HepG2 (cell line): ENCODE measurements at regions not wholly inside any gene's neighbourhood (a gene's known extent, or its start where the extent isn't known, plus 50 kb on each side); places are given as distances from the start of the nearest gene placed in this dataset.

ENCODE experiments used
- ATAC-seq: fragments of 200-7000 bp; cut with Tn5 transposase; 3 replicates; pipeline ENCODE4 v1.9.1; 2020; ENCODE audit warnings: mild to moderate bottlenecking, moderate library complexity
- BruUV-seq: library from RNA; stranded (reverse); fragments of 400-500 nt; replicated peaks from 2 replicates; lab custom pipeline; 2021; lab: Mats Ljungman, UMichigan
- CTCF ChIA-PET: fragments of 300-600 bp; formaldehyde crosslinking; extraction: SDS; loops from one replicate; lab custom pipeline; 2021; ENCODE audit warnings: low total read pairs, inconsistent platforms, low intra/inter-chr PET ratio; lab: Yijun Ruan, JAX
- POLR2A ChIA-PET: fragments of 350-600 bp; sonication (Branson Sonifier 250); formaldehyde crosslinking; loops from one replicate; lab custom pipeline; 2020; ENCODE audit warnings: antibody characterized with exemption, inconsistent platforms; lab: Yijun Ruan, JAX
- DNase-seq: peaks from one replicate; pipeline ENCODE4 v3.0.0-alpha.2; 2015; ENCODE audit warnings: low spot score
- FAIRE-seq: peaks from 3 replicates; lab custom pipeline; 2011; peaks lifted over from hg19 to GRCh38; lab: Jason Lieb, UNC
- H2AFZ ChIP-seq: one replicate; pipeline ENCODE4 v1.6.1; 2011; ENCODE audit warnings: low read length, inconsistent platforms
- H3K27ac ChIP-seq: fragments of 300-600 bp; 3 replicates; pipeline ENCODE4 v1.8.0; 2011; ENCODE audit warnings: mixed run types, mild to moderate bottlenecking, mixed read lengths, low read length, inconsistent platforms; ENCODE audit not compliant: insufficient read depth; ENCODE audit errors: extremely low read length
- H3K27me3 ChIP-seq, 2 experiments: fragments of 200-600 bp in 1 of 2; 2 replicates in 1 of 2; 3 replicates in 1 of 2; pipeline versions ENCODE4 v1.6.0 to v1.8.0; 2011; ENCODE audit warnings: low read length in 2 of 2, mild to moderate bottlenecking in 2 of 2, moderate library complexity in 2 of 2, inconsistent platforms in 1 of 2; ENCODE audit not compliant: insufficient read depth in 2 of 2, control insufficient read depth in 1 of 2
- H3K36me3 ChIP-seq, 2 experiments: fragments of 200-600 bp in 1 of 2; replicated peaks in 1 of 2; 2 replicates in 1 of 2; 3 replicates in 1 of 2; pipeline versions ENCODE4 v1.5.1 to v1.8.0; 2011; ENCODE audit warnings: low read length in 2 of 2, inconsistent platforms in 1 of 2; ENCODE audit not compliant: insufficient read depth in 2 of 2, control insufficient read depth in 1 of 2
- H3K4me1 ChIP-seq: 2 replicates; pipeline ENCODE4 v1.5.1; 2012; ENCODE audit warnings: low read length, inconsistent platforms; ENCODE audit not compliant: insufficient read depth
- H3K4me2 ChIP-seq: 2 replicates; pipeline ENCODE4 v1.6.0; 2011; ENCODE audit warnings: low read depth, low read length, inconsistent platforms
- H3K4me3 ChIP-seq, 3 experiments: fragments of 200-600 bp in 1 of 3; sonication (generic), shearing (Covaris generic) in 1 of 3; replicated peaks in 1 of 3; 2 replicates each; pipeline ENCODE4 v1.5.1; 2011 to 2016; ENCODE audit warnings: low read length in 3 of 3, inconsistent platforms in 2 of 3, low read depth in 2 of 3, mild to moderate bottlenecking in 2 of 3, control low read depth in 1 of 3, mixed read lengths in 1 of 3; ENCODE audit not compliant: insufficient read depth in 1 of 3
- H3K79me2 ChIP-seq: one replicate; pipeline ENCODE4 v1.6.1; 2011; ENCODE audit warnings: low read length, inconsistent platforms; ENCODE audit not compliant: insufficient read depth
- H3K9ac ChIP-seq: 2 replicates; pipeline ENCODE4 v1.6.0; 2011; ENCODE audit warnings: mild to moderate bottlenecking, low read depth, low read length, inconsistent platforms; ENCODE audit not compliant: insufficient read depth
- H3K9me3 ChIP-seq: 2 replicates; pipeline ENCODE4 v1.5.1; 2012; ENCODE audit warnings: mild to moderate bottlenecking, low read length
- H4K20me1 ChIP-seq: 2 replicates; pipeline ENCODE4 v1.6.0; 2011; ENCODE audit warnings: inconsistent platforms, mild to moderate bottlenecking, low read length, moderate library complexity; ENCODE audit not compliant: insufficient read depth
- AHR ChIP-seq: IDR thresholded peaks from 2 replicates; pipeline ENCODE4 v1.6.1; 2018; ENCODE audit warnings: missing genetic modification reagents, missing compliant biosample characterization
- CCAR2 ChIP-seq: fragments of 200-400 bp; formaldehyde crosslinking; optimal IDR thresholded peaks from 2 replicates; pipeline ENCODE3; 2018; ENCODE audit warnings: low read depth, mild to moderate bottlenecking, low read length, moderate library complexity
- CREB1 ChIP-seq, 2 experiments: fragments of 450-650 bp in 1 of 2; IDR thresholded peaks; 2 replicates each; pipeline ENCODE4 v1.6.1; 2016 to 2017; ENCODE audit warnings: control low read depth in 1 of 2, mild to moderate bottlenecking in 1 of 2, missing compliant biosample characterization in 1 of 2, missing genetic modification characterization in 1 of 2
- HIVEP1 ChIP-seq: sonication (generic); formaldehyde crosslinking; IDR thresholded peaks from 2 replicates; pipeline ENCODE4 v1.4.0; 2020; ENCODE audit warnings: mild to moderate bottlenecking, missing genetic modification reagents
- RAD21 ChIP-seq: fragments of 450-650 bp; formaldehyde crosslinking; IDR thresholded peaks from 2 replicates; pipeline ENCODE4 v1.5.0; 2020; ENCODE audit warnings: mild to moderate bottlenecking
- REST ChIP-seq, 2 experiments: IDR thresholded peaks; 2 replicates each; pipeline ENCODE4 v1.6.1; 2011 to 2012; ENCODE audit warnings: low read length in 2 of 2, borderline replicate concordance in 1 of 2, low read depth in 1 of 2, mild to moderate bottlenecking in 1 of 2, moderate library complexity in 1 of 2
- RFX5 ChIP-seq: IDR thresholded peaks from 2 replicates; pipeline ENCODE4 v1.6.1; 2011; ENCODE audit warnings: low read depth, low read length, improper control_type of control experiment
- SP1 ChIP-seq, 2 experiments: fragments of 450-650 bp in 1 of 2; sonication (generic) in 1 of 2; formaldehyde crosslinking in 1 of 2; IDR thresholded peaks; 2 replicates each; pipeline versions ENCODE4 v1.4.0 to v1.6.1; 2016 to 2020; ENCODE audit warnings: missing genetic modification reagents in 1 of 2
- ZBTB46 ChIP-seq: sonication (generic); formaldehyde crosslinking; IDR thresholded peaks from 2 replicates; pipeline ENCODE4 v1.4.0; 2020; ENCODE audit warnings: mild to moderate bottlenecking, missing genetic modification reagents, borderline replicate concordance
- ZFP37 ChIP-seq: sonication (generic); formaldehyde crosslinking; IDR thresholded peaks from 2 replicates; pipeline ENCODE4 v1.4.0; 2020; ENCODE audit warnings: missing genetic modification reagents, borderline replicate concordance
- ZNF598 ChIP-seq: sonication (generic); formaldehyde crosslinking; IDR thresholded peaks from 2 replicates; pipeline ENCODE4 v1.5.1; 2020; ENCODE audit warnings: mild to moderate bottlenecking, missing genetic modification reagents, borderline replicate concordance
- WGBS: methylation state at CpG from one replicate; pipeline ENCODE4 v1.1.6; 2017; ENCODE audit warnings: low lambda C conversion rate; 5-methylcytosine and 5-hydroxymethylcytosine counted together
- in situ Hi-C: cut with HindIII; loops from 2 replicates; pipeline ENCODE4 v1.10.0; 2017; ENCODE audit warnings: low pct_unique_long_range_greater_than_20kb; ENCODE audit not compliant: extremely low pct_ligation_motif_present
- intact Hi-C: fragments of 100-400 bp; cut with micrococcal nuclease; formaldehyde crosslinking; loops from one replicate; pipeline ENCODE4 v1.10.0; 2022; ENCODE audit not compliant: unreplicated experiment
- TF ChIP-seq, protein P1 (sequence below): sonication (generic); formaldehyde crosslinking; IDR thresholded peaks from 2 replicates; pipeline ENCODE4 v1.5.0; 2020; ENCODE audit warnings: mild to moderate bottlenecking, missing genetic modification reagents
- TF ChIP-seq, protein P2 (sequence below): sonication (generic); formaldehyde crosslinking; IDR thresholded peaks from 2 replicates; pipeline ENCODE4 v1.9.0; 2021; ENCODE audit warnings: missing genetic modification reagents, borderline replicate concordance

GRCh38 chr4:72938516-72938915 lies 131.0 kb downstream of the COX18 start (continued):
- TF ChIP-seq SP1 (IDR thresholded peaks at IDR 0.05) (no peak), SP1 (CRISPR knock-in tag; IDR thresholded peaks at IDR 0.05) (no peak), REST (IDR thresholded peaks at IDR 0.05; ENCODE audit: borderline replicate concordance in 1 of 2, low read depth in 1 of 2, low read length in 2 of 2) (no peak), RFX5 (no peak), ZBTB46 (no peak)
- TF ChIP-seq, all 625 proteins: peak for 0

DNA sequence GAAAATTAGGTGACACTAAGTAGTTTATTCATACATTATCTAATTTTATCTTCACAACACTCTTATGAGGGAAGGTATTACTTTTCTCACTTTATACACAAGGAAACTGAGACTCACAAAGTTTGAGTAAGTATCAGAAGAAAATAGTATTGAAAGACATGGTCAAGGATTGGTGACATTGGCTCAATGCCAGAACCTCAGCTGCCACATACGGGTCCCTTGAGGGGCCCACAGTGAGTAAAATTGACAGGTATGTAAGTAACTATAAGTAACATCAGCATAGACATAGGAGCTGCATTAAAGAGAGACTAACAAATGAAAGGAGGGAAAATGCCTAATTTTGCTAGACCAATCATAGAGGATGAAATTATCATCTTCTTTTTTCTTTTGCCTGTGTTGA lies 134.1 kb downstream of the COX18 start:
- ChIA-PET POLR2A (no interaction called here), CTCF (no interaction called here)
- ATAC-seq (no peak), FAIRE-seq (no peak), DNase-seq (no peak)
- no peak overlapping the region for H2AFZ ChIP-seq
- intact Hi-C loops (no loop called here), in situ Hi-C loops (no loop called here)
- H3K4me2 ChIP-seq: no peak overlapping the region
- no peaks in the 10 kb centered on the region for H3K79me2 ChIP-seq
- WGBS: 3% methylated on average over 1 of the region's 1 CpG
- H3K4me1 ChIP-seq: no peaks in the 10 kb centered on the region
- H3K27me3 ChIP-seq: no peaks in the 10 kb centered on the region
- H3K27ac ChIP-seq: no peak overlapping the region
- no peaks in the 10 kb centered on the region for H3K9me3 ChIP-seq
- no TSS peak for BruUV-seq
- H4K20me1 ChIP-seq: no peaks in the 10 kb centered on the region
- no peak overlapping the region for H3K4me3 ChIP-seq
- no peaks in the 10 kb centered on the region for H3K36me3 ChIP-seq
- no peak overlapping the region for H3K9ac ChIP-seq
- TF ChIP-seq SP1 (IDR thresholded peaks at IDR 0.05) (no peak), SP1 (CRISPR knock-in tag; IDR thresholded peaks at IDR 0.05) (no peak), CCAR2 (no peak), HIVEP1 (no peak), RAD21 (CRISPR knock-in tag) (no peak), ZFP37 (CRISPR knock-in tag) (no peak), AHR (CRISPR knock-in tag) (no peak), ZNF598 (CRISPR knock-in tag) (no peak), CREB1 (IDR thresholded peaks at IDR 0.05) (no peak), CREB1 (CRISPR knock-in tag; IDR thresholded peaks at IDR 0.05) (no peak)
- TF ChIP-seq, protein P1, sequence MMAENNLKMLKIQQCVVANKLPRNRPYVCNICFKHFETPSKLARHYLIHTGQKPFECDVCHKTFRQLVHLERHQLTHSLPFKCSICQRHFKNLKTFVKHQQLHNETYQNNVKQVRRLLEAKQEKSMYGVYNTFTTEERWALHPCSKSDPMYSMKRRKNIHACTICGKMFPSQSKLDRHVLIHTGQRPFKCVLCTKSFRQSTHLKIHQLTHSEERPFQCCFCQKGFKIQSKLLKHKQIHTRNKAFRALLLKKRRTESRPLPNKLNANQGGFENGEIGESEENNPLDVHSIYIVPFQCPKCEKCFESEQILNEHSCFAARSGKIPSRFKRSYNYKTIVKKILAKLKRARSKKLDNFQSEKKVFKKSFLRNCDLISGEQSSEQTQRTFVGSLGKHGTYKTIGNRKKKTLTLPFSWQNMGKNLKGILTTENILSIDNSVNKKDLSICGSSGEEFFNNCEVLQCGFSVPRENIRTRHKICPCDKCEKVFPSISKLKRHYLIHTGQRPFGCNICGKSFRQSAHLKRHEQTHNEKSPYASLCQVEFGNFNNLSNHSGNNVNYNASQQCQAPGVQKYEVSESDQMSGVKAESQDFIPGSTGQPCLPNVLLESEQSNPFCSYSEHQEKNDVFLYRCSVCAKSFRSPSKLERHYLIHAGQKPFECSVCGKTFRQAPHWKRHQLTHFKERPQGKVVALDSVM (CRISPR knock-in tag): no peak
- TF ChIP-seq, protein P2, sequence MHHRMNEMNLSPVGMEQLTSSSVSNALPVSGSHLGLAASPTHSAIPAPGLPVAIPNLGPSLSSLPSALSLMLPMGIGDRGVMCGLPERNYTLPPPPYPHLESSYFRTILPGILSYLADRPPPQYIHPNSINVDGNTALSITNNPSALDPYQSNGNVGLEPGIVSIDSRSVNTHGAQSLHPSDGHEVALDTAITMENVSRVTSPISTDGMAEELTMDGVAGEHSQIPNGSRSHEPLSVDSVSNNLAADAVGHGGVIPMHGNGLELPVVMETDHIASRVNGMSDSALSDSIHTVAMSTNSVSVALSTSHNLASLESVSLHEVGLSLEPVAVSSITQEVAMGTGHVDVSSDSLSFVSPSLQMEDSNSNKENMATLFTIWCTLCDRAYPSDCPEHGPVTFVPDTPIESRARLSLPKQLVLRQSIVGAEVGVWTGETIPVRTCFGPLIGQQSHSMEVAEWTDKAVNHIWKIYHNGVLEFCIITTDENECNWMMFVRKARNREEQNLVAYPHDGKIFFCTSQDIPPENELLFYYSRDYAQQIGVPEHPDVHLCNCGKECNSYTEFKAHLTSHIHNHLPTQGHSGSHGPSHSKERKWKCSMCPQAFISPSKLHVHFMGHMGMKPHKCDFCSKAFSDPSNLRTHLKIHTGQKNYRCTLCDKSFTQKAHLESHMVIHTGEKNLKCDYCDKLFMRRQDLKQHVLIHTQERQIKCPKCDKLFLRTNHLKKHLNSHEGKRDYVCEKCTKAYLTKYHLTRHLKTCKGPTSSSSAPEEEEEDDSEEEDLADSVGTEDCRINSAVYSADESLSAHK (CRISPR knock-in tag): no peak
